HG03060 (cell line): ENCODE measurements at regions not wholly inside any gene's neighbourhood (a gene's known extent, or its start where the extent isn't known, plus 50 kb on each side); places are given as distances from the start of the nearest gene placed in this dataset.

ENCODE experiments used
- ATAC-seq: cut with Tn5 transposase; IDR thresholded peaks from one replicate; pipeline ENCODE4 v1.9.1; 2021; ENCODE audit warnings: low read depth, moderate number of reproducible peaks; ENCODE audit not compliant: unreplicated experiment

GRCh38 chr6:25035512-25036435 lies 100.0 kb upstream of the RIPOR2 start:
- ATAC-seq: no peak

- no peak for ATAC-seq
Measured at GRCh38 chr6:25036461-25036860, 100.7 kb upstream of the RIPOR2 start.

GRCh38 chr6:25038300-25038699 lies 102.5 kb upstream of the RIPOR2 start:
- no peak for ATAC-seq

- ATAC-seq: no peak
Measured at GRCh38 chr6:25038999-25039398, 103.2 kb upstream of the RIPOR2 start.

- ATAC-seq: no peak
Measured at GRCh38 chr6:25041485-25042035, 105.8 kb upstream of the RIPOR2 start.

GRCh38 chr6:25042036-25042521 lies 106.3 kb upstream of the RIPOR2 start:
- no peak for ATAC-seq

GRCh38 chr6:25042536-25042935 lies 106.8 kb upstream of the RIPOR2 start:
- no peak for ATAC-seq

- no peak for ATAC-seq
Measured at GRCh38 chr6:25042984-25043725, 107.4 kb upstream of the RIPOR2 start.

- no peak for ATAC-seq
Measured at GRCh38 chr6:25043892-25044291, 108.1 kb upstream of the RIPOR2 start.

GRCh38 chr6:25046942-25047341 lies 111.2 kb upstream of the RIPOR2 start:
- no peak for ATAC-seq

GRCh38 chr6:25050356-25050755 lies 114.6 kb upstream of the RIPOR2 start:
- no peak for ATAC-seq

GRCh38 chr6:25051083-25051482 lies 115.3 kb upstream of the RIPOR2 start:
- no peak for ATAC-seq

GRCh38 chr6:25052181-25052580 lies 116.4 kb upstream of the RIPOR2 start:
- ATAC-seq: no peak

- ATAC-seq: peak; percentile 65
Measured at GRCh38 chr6:25053875-25054371, 118.2 kb upstream of the RIPOR2 start.

- ATAC-seq: no peak
Measured at GRCh38 chr6:25054469-25054868, 118.7 kb upstream of the RIPOR2 start.

- peak; percentile 59 for ATAC-seq
Measured at GRCh38 chr6:25056130-25056529, 120.4 kb upstream of the RIPOR2 start.

GRCh38 chr6:25057111-25057905 lies 121.5 kb upstream of the RIPOR2 start:
- ATAC-seq: no peak

GRCh38 chr6:25058441-25058840 lies 122.7 kb upstream of the RIPOR2 start:
- ATAC-seq: no peak

GRCh38 chr6:25058941-25059340 lies 123.2 kb upstream of the RIPOR2 start:
- no peak for ATAC-seq

- no peak for ATAC-seq
Measured at GRCh38 chr6:25060522-25060921, 124.8 kb upstream of the RIPOR2 start.
